22Rv1 (cell line): ENCODE measurements at regions not wholly inside any gene's neighbourhood (a gene's known extent, or its start where the extent isn't known, plus 50 kb on each side); places are given as distances from the start of the nearest gene placed in this dataset.

Source experiments
- H3K27ac ChIP-seq: fragments of 450-650 bp; 2 replicates; pipeline ENCODE4 v1.5.1; 2017
- CTCF ChIP-seq: fragments of 450-650 bp; IDR thresholded peaks from 2 replicates; pipeline ENCODE4 v1.5.1; 2017; ENCODE audit warnings: mild to moderate bottlenecking
- ZFX ChIP-seq: fragments of 450-650 bp; IDR thresholded peaks from 2 replicates; pipeline ENCODE4 v1.6.1; 2017; ENCODE audit warnings: antibody characterized with exemption, borderline replicate concordance

- H3K27ac ChIP-seq, result no peak overlapping the region
- TF ChIP-seq CTCF (no peak), ZFX (no peak)
Measured at GRCh38 chr6:51414361-51414760, 595.7 kb downstream of the TFAP2B start.

- no peak for TF ChIP-seq ZFX
- no peak for TF ChIP-seq CTCF
- H3K27ac ChIP-seq, result no peak overlapping the region
Measured at GRCh38 chr6:51415501-51415900, 596.8 kb downstream of the TFAP2B start.

GRCh38 chr6:51429017-51429712 lies 610.5 kb downstream of the TFAP2B start:
- TF ChIP-seq CTCF, result no peak
- TF ChIP-seq ZFX, result no peak

GRCh38 chr6:51430589-51430988 lies 611.9 kb downstream of the TFAP2B start:
- H3K27ac ChIP-seq, result no peak overlapping the region
- TF ChIP-seq CTCF, result no peak
- TF ChIP-seq ZFX, result no peak

More at GRCh38 chr6:51429017-51429712, 610.5 kb downstream of the TFAP2B start:
- no peak overlapping the region for H3K27ac ChIP-seq

- TF ChIP-seq CTCF (no peak), ZFX (no peak)
Measured at GRCh38 chr6:51432481-51432880, 613.8 kb downstream of the TFAP2B start.

GRCh38 chr6:51450248-51450957 lies 631.7 kb downstream of the TFAP2B start:
- TF ChIP-seq ZFX, result no peak
- TF ChIP-seq CTCF, result no peak

More at GRCh38 chr6:51432481-51432880, 613.8 kb downstream of the TFAP2B start:
- no peak overlapping the region for H3K27ac ChIP-seq

GRCh38 chr6:51450958-51451357 lies 632.3 kb downstream of the TFAP2B start:
- TF ChIP-seq CTCF (no peak), ZFX (no peak)
- H3K27ac ChIP-seq, result no peak overlapping the region

More at GRCh38 chr6:51450248-51450957, 631.7 kb downstream of the TFAP2B start:
- H3K27ac ChIP-seq, result no peak overlapping the region
